Loucy (cell line): ENCODE measurements at regions not wholly inside any gene's neighbourhood (a gene's known extent, or its start where the extent isn't known, plus 50 kb on each side); places are given as distances from the start of the nearest gene placed in this dataset.

ENCODE experiments used
- H2AFZ ChIP-seq: fragments of 200-600 bp; sonication (generic); 2 replicates; pipeline ENCODE4 v1.6.0; 2016; ENCODE audit warnings: antibody characterized with exemption, mild to moderate bottlenecking, low read length, moderate library complexity
- H3F3A ChIP-seq: fragments of 200-600 bp; 2 replicates; pipeline ENCODE4 v1.6.0; 2016; ENCODE audit warnings: antibody characterized with exemption, low read depth, mild to moderate bottlenecking
- H3K27me3 ChIP-seq: fragments of 200-600 bp; sonication (generic); 2 replicates; pipeline ENCODE4 v1.6.1; 2014; ENCODE audit warnings: low read length, mild to moderate bottlenecking; ENCODE audit not compliant: insufficient read depth, poor library complexity, severe bottlenecking
- H3K36me3 ChIP-seq: fragments of 200-600 bp; sonication (generic); 2 replicates; pipeline ENCODE4 v1.6.1; 2016; ENCODE audit warnings: low read length; ENCODE audit not compliant: insufficient read depth
- H3K4me1 ChIP-seq: fragments of 200-600 bp; sonication (generic); 2 replicates; pipeline ENCODE4 v1.5.1; 2014; ENCODE audit warnings: low read length, mild to moderate bottlenecking; ENCODE audit not compliant: insufficient read depth, poor library complexity, severe bottlenecking
- H3K4me2 ChIP-seq: fragments of 200-600 bp; sonication (generic); 2 replicates; pipeline ENCODE4 v1.6.0; 2014; ENCODE audit warnings: antibody characterized with exemption, low read length, low read depth, mild to moderate bottlenecking; ENCODE audit not compliant: poor library complexity, severe bottlenecking
- H3K4me3 ChIP-seq: fragments of 200-600 bp; sonication (generic); 2 replicates; pipeline ENCODE4 v1.5.1; 2014; ENCODE audit warnings: low read length, mild to moderate bottlenecking, mixed read lengths; ENCODE audit not compliant: poor library complexity, severe bottlenecking
- H3K79me2 ChIP-seq: fragments of 200-600 bp; sonication (generic); 2 replicates; pipeline ENCODE4 v1.6.1; 2014; ENCODE audit warnings: low read length; ENCODE audit not compliant: insufficient read depth
- H3K9ac ChIP-seq: fragments of 200-600 bp; sonication (generic); 2 replicates; pipeline ENCODE4 v1.6.0; 2014; ENCODE audit warnings: mild to moderate bottlenecking, low read depth, low read length, moderate library complexity; ENCODE audit not compliant: poor library complexity, severe bottlenecking
- H3K9me2 ChIP-seq: fragments of 200-600 bp; sonication (generic); replicated peaks from 2 replicates; pipeline ENCODE4 v1.6.1; 2016; ENCODE audit warnings: low read depth, low read length, mixed read lengths
- H3K9me3 ChIP-seq: fragments of 200-600 bp; sonication (generic); 2 replicates; pipeline ENCODE4 v1.6.1; 2014; ENCODE audit warnings: mild to moderate bottlenecking, antibody characterized with exemption, low read length, low read depth; ENCODE audit not compliant: insufficient read depth
- H4K20me1 ChIP-seq: fragments of 200-600 bp; sonication (generic); 2 replicates; pipeline ENCODE4 v1.6.0; 2014; ENCODE audit warnings: antibody characterized with exemption, low read length, mild to moderate bottlenecking; ENCODE audit not compliant: insufficient read depth, poor library complexity, severe bottlenecking
- EZH2phosphoT487 ChIP-seq: fragments of 200-600 bp; IDR thresholded peaks from 2 replicates; pipeline ENCODE4 v1.6.1; 2018; ENCODE audit warnings: antibody characterized with exemption, mild to moderate bottlenecking, moderate library complexity, borderline replicate concordance
- TF ChIP-seq, protein P1 (sequence below): fragments of 200-600 bp; sonication (generic); conservative IDR thresholded peaks from 2 replicates; pipeline ENCODE4 v1.5.1; 2014; ENCODE audit warnings: mild to moderate bottlenecking, antibody characterized with exemption, low read length

DNA sequence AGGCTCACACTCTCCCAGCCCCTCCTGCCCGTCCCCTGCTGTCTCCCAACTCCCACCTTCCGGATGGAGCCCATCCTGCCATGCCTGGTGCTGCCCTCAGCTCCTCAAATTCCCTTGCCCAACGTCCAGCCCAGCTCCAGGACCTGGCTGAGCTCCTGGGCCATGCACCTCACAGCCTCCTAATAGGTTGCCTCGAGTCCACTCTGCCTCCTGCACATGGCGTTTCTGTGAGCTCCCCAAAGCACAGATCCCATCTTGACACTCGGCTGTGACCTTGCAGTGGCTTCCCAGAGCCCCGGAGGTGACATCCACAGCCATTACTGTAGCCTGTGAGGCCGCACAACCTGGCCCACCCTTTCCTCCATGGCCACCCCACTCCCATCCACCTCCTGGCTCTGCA lies 191.9 kb upstream of the SALL3 start:
- no peaks in the 10 kb centered on the region for H3K9me2 ChIP-seq
- no peaks in the 10 kb centered on the region for H3K27me3 ChIP-seq
- no peak overlapping the region for H3K4me3 ChIP-seq
- peaks cover 4% of the 10 kb centered on the region; the same call in 1 of the 2 replicates for H3K9me3 ChIP-seq
- TF ChIP-seq, protein P1, sequence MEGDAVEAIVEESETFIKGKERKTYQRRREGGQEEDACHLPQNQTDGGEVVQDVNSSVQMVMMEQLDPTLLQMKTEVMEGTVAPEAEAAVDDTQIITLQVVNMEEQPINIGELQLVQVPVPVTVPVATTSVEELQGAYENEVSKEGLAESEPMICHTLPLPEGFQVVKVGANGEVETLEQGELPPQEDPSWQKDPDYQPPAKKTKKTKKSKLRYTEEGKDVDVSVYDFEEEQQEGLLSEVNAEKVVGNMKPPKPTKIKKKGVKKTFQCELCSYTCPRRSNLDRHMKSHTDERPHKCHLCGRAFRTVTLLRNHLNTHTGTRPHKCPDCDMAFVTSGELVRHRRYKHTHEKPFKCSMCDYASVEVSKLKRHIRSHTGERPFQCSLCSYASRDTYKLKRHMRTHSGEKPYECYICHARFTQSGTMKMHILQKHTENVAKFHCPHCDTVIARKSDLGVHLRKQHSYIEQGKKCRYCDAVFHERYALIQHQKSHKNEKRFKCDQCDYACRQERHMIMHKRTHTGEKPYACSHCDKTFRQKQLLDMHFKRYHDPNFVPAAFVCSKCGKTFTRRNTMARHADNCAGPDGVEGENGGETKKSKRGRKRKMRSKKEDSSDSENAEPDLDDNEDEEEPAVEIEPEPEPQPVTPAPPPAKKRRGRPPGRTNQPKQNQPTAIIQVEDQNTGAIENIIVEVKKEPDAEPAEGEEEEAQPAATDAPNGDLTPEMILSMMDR, result no peak
- TF ChIP-seq EZH2phosphoT487, result no peak
- H3K36me3 ChIP-seq, result no peaks in the 10 kb centered on the region
- no peak overlapping the region for H2AFZ ChIP-seq
- no peaks in the 10 kb centered on the region for H4K20me1 ChIP-seq
- no peaks in the 10 kb centered on the region for H3F3A ChIP-seq
- H3K9ac ChIP-seq, result no peak overlapping the region
- H3K4me1 ChIP-seq, result no peaks in the 10 kb centered on the region
- H3K79me2 ChIP-seq, result no peaks in the 10 kb centered on the region
- no peak overlapping the region for H3K4me2 ChIP-seq

DNA sequence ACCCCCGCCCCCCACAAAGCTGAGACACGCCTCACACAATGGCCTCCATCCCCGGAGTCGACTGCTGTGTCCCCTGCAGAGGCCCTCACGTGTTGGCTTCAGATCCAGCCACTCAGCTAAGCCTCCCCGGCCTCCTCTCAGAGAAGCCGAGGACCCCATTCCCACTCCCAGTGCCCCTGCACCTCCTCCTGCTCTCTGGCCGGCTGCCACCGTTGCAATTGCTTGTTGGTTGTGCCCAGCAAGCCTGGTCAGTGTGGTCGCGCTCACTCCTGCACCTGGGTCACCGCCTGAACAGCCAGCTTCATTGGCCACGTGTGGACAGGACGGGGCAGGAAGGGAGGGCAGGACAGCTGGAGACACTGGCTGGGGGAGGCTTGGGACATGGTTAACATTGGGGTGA lies 191.5 kb upstream of the SALL3 start:
- no peaks in the 10 kb centered on the region for H4K20me1 ChIP-seq
- H3K4me2 ChIP-seq, result no peak overlapping the region
- no peak overlapping the region for H3K9ac ChIP-seq
- no peaks in the 10 kb centered on the region for H3K27me3 ChIP-seq
- H3K79me2 ChIP-seq, result no peaks in the 10 kb centered on the region
- H3K4me3 ChIP-seq, result no peak overlapping the region
- H3F3A ChIP-seq, result no peaks in the 10 kb centered on the region
- no peak for TF ChIP-seq EZH2phosphoT487
- TF ChIP-seq, protein P1, result no peak
- H3K36me3 ChIP-seq, result no peaks in the 10 kb centered on the region
- H3K9me3 ChIP-seq, result peaks cover 4% of the 10 kb centered on the region; the same call in 1 of the 2 replicates
- H3K9me2 ChIP-seq, result no peaks in the 10 kb centered on the region
- no peaks in the 10 kb centered on the region for H3K4me1 ChIP-seq
- no peak overlapping the region for H2AFZ ChIP-seq

DNA sequence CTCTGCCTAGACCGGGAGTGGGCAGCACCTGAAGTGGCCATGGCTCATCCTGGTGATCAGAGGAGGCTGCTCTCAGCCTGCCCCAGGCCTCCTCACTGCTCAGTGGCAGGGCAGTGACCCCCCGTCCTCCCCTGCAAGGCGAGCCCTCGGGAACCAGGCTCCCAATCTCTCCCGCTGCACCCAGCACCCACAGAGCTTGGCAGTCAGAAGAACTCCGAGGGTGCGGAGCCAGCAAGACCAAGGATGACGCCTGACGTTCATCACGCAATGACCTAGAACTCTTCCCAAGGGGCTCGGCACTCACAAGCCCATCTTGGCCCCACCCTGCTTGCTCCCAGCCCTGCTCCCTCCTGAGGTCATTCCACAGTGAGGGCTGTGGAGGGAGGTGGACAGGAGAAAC lies 189.8 kb upstream of the SALL3 start:
- H3K79me2 ChIP-seq, result no peaks in the 10 kb centered on the region
- no peaks in the 10 kb centered on the region for H3K36me3 ChIP-seq
- TF ChIP-seq, protein P1, result no peak
- no peak for TF ChIP-seq EZH2phosphoT487
- peaks cover 6% of the 10 kb centered on the region; the same call in 1 of the 2 replicates for H3K9me3 ChIP-seq
- no peak overlapping the region for H3K4me2 ChIP-seq
- H3K9ac ChIP-seq, result no peak overlapping the region
- no peak overlapping the region for H2AFZ ChIP-seq
- H4K20me1 ChIP-seq, result no peaks in the 10 kb centered on the region
- H3F3A ChIP-seq, result no peaks in the 10 kb centered on the region
- no peaks in the 10 kb centered on the region for H3K27me3 ChIP-seq
- no peaks in the 10 kb centered on the region for H3K4me1 ChIP-seq
- no peak overlapping the region for H3K4me3 ChIP-seq
- H3K9me2 ChIP-seq, result no peaks in the 10 kb centered on the region
